CD4-positive, alpha-beta memory T cell (primary cell): ENCODE measurements at regions not wholly inside any gene's neighbourhood (a gene's known extent, or its start where the extent isn't known, plus 50 kb on each side); places are given as distances from the start of the nearest gene placed in this dataset.

Experiments used
- CTCF ChIA-PET: fragments of 350-600 bp; sonication (Branson Sonifier 250); formaldehyde crosslinking; loops from one replicate; lab custom pipeline; 2021; ENCODE audit warnings: inconsistent platforms; ENCODE audit not compliant: partially characterized antibody; lab: Charles Lee
- POLR2A ChIA-PET: fragments of 350-600 bp; sonication (Branson Sonifier 250); formaldehyde crosslinking; loops from one replicate; lab custom pipeline; 2021; ENCODE audit not compliant: partially characterized antibody; lab: Charles Lee
- DNase-seq, 5 donors: peaks; one replicate each; pipeline versions ENCODE4 v3.0.0 to v3.0.0-alpha.2; 2020 to 2022; ENCODE audit warnings: mixed read lengths in 1 of 5
- H3K27ac ChIP-seq: one replicate; pipeline ENCODE4 v1.7.0; 2013; ENCODE audit warnings: low read depth, low read length
- H3K27me3 ChIP-seq: 2 replicates; pipeline ENCODE4 v1.7.0; 2013; ENCODE audit warnings: mild to moderate bottlenecking, low read length, moderate library complexity; ENCODE audit not compliant: insufficient read depth
- H3K36me3 ChIP-seq: 2 replicates; pipeline ENCODE4 v1.7.0; 2013; ENCODE audit warnings: mild to moderate bottlenecking, low read length, moderate library complexity; ENCODE audit not compliant: insufficient read depth
- H3K4me1 ChIP-seq: 2 replicates; pipeline ENCODE4 v1.7.0; 2013; ENCODE audit warnings: mild to moderate bottlenecking, low read length, moderate library complexity; ENCODE audit not compliant: insufficient read depth
- H3K4me3 ChIP-seq, 2 donors: one replicate each; pipeline ENCODE4 v1.7.0; 2013; ENCODE audit warnings: low read length in 2 of 2, mild to moderate bottlenecking in 1 of 2
- H3K9me3 ChIP-seq, 2 donors: one replicate each; pipeline ENCODE4 v1.7.0; 2013; ENCODE audit warnings: low read length in 2 of 2, control low read depth in 1 of 2; ENCODE audit not compliant: control insufficient read depth in 1 of 2
- H3K27ac Mint-ChIP-seq, 7 donors: one replicate each; pipeline ENCODE4 v1.8.0; 2020 to 2021; ENCODE audit warnings: mixed read lengths in 7 of 7, mild to moderate bottlenecking in 6 of 7, inconsistent platforms in 3 of 7, moderate library complexity in 3 of 7
- H3K27me3 Mint-ChIP-seq, 2 donors: one replicate each; pipeline ENCODE4 v1.8.0; 2020 to 2021; ENCODE audit warnings: mixed read lengths in 2 of 2
- H3K36me3 Mint-ChIP-seq, 2 donors: one replicate each; pipeline ENCODE4 v1.8.0; 2020 to 2021; ENCODE audit warnings: mixed read lengths in 2 of 2, inconsistent platforms in 1 of 2, mild to moderate bottlenecking in 1 of 2
- H3K4me1 Mint-ChIP-seq, 4 donors: one replicate each; pipeline ENCODE4 v1.8.0; 2020 to 2021; ENCODE audit warnings: mixed read lengths in 4 of 4, mild to moderate bottlenecking in 1 of 4
- H3K4me3 Mint-ChIP-seq, 8 donors: one replicate each; pipeline ENCODE4 v1.8.0; 2020 to 2021; ENCODE audit warnings: mixed read lengths in 8 of 8, mild to moderate bottlenecking in 7 of 8, moderate library complexity in 6 of 8, inconsistent platforms in 3 of 8
- H3K9me3 Mint-ChIP-seq, 8 donors: one replicate each; pipeline ENCODE4 v1.8.0; 2020 to 2021; ENCODE audit warnings: mixed read lengths in 8 of 8, mild to moderate bottlenecking in 5 of 8, inconsistent platforms in 3 of 8, moderate library complexity in 1 of 8
- intact Hi-C: fragments of 100-400 bp; cut with micrococcal nuclease; formaldehyde crosslinking; loops from one replicate; pipeline ENCODE4 v1.15.1; 2023

- Histone ChIP-seq H3K4me1 (no peaks in the 10 kb centered on the region), H3K27ac (no peak overlapping the region), H3K9me3 (peaks cover 0 to under 1% of the 10 kb centered on the region in 2 donors), H3K4me3 (no peak overlapping the region), H3K27me3 (no peaks in the 10 kb centered on the region), H3K36me3 (no peaks in the 10 kb centered on the region)
- H3K36me3 Mint-ChIP-seq = no peaks in the 10 kb centered on the region
- H3K27ac Mint-ChIP-seq = no peak overlapping the region
- no peak for DNase-seq
- no peaks in the 10 kb centered on the region for H3K27me3 Mint-ChIP-seq
- H3K9me3 Mint-ChIP-seq = peaks cover 0 to 15% (median 6%) of the 10 kb centered on the region in 8 donors
- intact Hi-C loops = no loop called here
- POLR2A ChIA-PET = no interaction called here
- no peak overlapping the region for H3K4me3 Mint-ChIP-seq
- CTCF ChIA-PET = no interaction called here
- no peaks in the 10 kb centered on the region for H3K4me1 Mint-ChIP-seq
These were observed 376.5 kb downstream of the ADGRL2 start for GRCh38 chr1:82177192-82177591.

- H3K4me3 Mint-ChIP-seq = no peak overlapping the region
These were observed 371.2 kb downstream of the ADGRL2 start for GRCh38 chr1:82171955-82172354.

GRCh38 chr1:82168482-82168881 lies 367.7 kb downstream of the ADGRL2 start:
- ChIA-PET POLR2A (no interaction called here), CTCF (no interaction called here)
- H3K27ac Mint-ChIP-seq = no peak overlapping the region

More at GRCh38 chr1:82171955-82172354, 371.2 kb downstream of the ADGRL2 start:
- H3K27ac ChIP-seq = no peak overlapping the region
- Mint-ChIP-seq H3K4me1 (peaks cover 0 to 2% (median 0%) of the 10 kb centered on the region in 4 donors), H3K27me3 (no peaks in the 10 kb centered on the region), H3K27ac (no peak overlapping the region), H3K36me3 (no peaks in the 10 kb centered on the region), H3K9me3 (peaks cover 0 to 15% (median 7%) of the 10 kb centered on the region in 8 donors)
- H3K4me1 ChIP-seq = no peaks in the 10 kb centered on the region
- DNase-seq = no peak
- CTCF ChIA-PET = no interaction called here
- intact Hi-C loops = no loop called here
- no peaks in the 10 kb centered on the region for H3K27me3 ChIP-seq
- H3K4me3 ChIP-seq = no peak overlapping the region
- peaks cover 0 to 2% of the 10 kb centered on the region in 2 donors for H3K9me3 ChIP-seq
- no peaks in the 10 kb centered on the region for H3K36me3 ChIP-seq
- POLR2A ChIA-PET = no interaction called here

GRCh38 chr1:82165304-82165703 lies 364.6 kb downstream of the ADGRL2 start:
- no peaks in the 10 kb centered on the region for H3K36me3 ChIP-seq
- H3K27ac ChIP-seq = no peak overlapping the region
- H3K4me1 Mint-ChIP-seq = peaks cover 5 to 12% (median 7%) of the 10 kb centered on the region in 4 donors
- H3K27me3 ChIP-seq = no peaks in the 10 kb centered on the region
- H3K9me3 ChIP-seq = no peaks in the 10 kb centered on the region
- H3K36me3 Mint-ChIP-seq = no peaks in the 10 kb centered on the region
- H3K4me3 ChIP-seq = no peak overlapping the region
- H3K9me3 Mint-ChIP-seq = peaks cover 0 to 5% (median 2%) of the 10 kb centered on the region in 8 donors
- CTCF ChIA-PET = no interaction called here
- H3K4me1 ChIP-seq = no peaks in the 10 kb centered on the region
- intact Hi-C loops = no loop called here
- H3K27me3 Mint-ChIP-seq = no peaks in the 10 kb centered on the region
- no peak for DNase-seq
- H3K27ac Mint-ChIP-seq = no peak overlapping the region
- no peak overlapping the region for H3K4me3 Mint-ChIP-seq
- POLR2A ChIA-PET = no interaction called here

More at GRCh38 chr1:82168482-82168881, 367.7 kb downstream of the ADGRL2 start:
- intact Hi-C loops = no loop called here
- Mint-ChIP-seq H3K4me3 (no peak overlapping the region), H3K27me3 (no peaks in the 10 kb centered on the region), H3K36me3 (no peaks in the 10 kb centered on the region), H3K4me1 (peaks cover 0 to 2% (median 0%) of the 10 kb centered on the region in 4 donors), H3K9me3 (peaks cover 0 to 6% (median 2%) of the 10 kb centered on the region in 8 donors)
- DNase-seq = no peak
- H3K36me3 ChIP-seq = no peaks in the 10 kb centered on the region
- H3K27ac ChIP-seq = no peak overlapping the region
- H3K4me1 ChIP-seq = no peaks in the 10 kb centered on the region
- no peaks in the 10 kb centered on the region for H3K27me3 ChIP-seq
- H3K9me3 ChIP-seq = peaks cover 0 to 2% of the 10 kb centered on the region in 2 donors
- H3K4me3 ChIP-seq = no peak overlapping the region

- H3K36me3 ChIP-seq = no peaks in the 10 kb centered on the region
- Mint-ChIP-seq H3K4me3 (no peak overlapping the region), H3K27ac (no peak overlapping the region), H3K9me3 (peaks cover 0 to 5% (median 3%) of the 10 kb centered on the region in 8 donors), H3K4me1 (peaks cover 5 to 12% (median 7%) of the 10 kb centered on the region in 4 donors), H3K36me3 (no peaks in the 10 kb centered on the region), H3K27me3 (no peaks in the 10 kb centered on the region)
- POLR2A ChIA-PET = no interaction called here
- DNase-seq = no peak
- no peaks in the 10 kb centered on the region for H3K9me3 ChIP-seq
- intact Hi-C loops = no loop called here
- H3K4me1 ChIP-seq = no peaks in the 10 kb centered on the region
- no peak overlapping the region for H3K27ac ChIP-seq
- H3K4me3 ChIP-seq = no peak overlapping the region
- no peaks in the 10 kb centered on the region for H3K27me3 ChIP-seq
- CTCF ChIA-PET = no interaction called here
These were observed 362.0 kb downstream of the ADGRL2 start for GRCh38 chr1:82162486-82163420.

- H3K27me3 ChIP-seq = no peaks in the 10 kb centered on the region
- H3K9me3 ChIP-seq = no peaks in the 10 kb centered on the region
- H3K36me3 ChIP-seq = no peaks in the 10 kb centered on the region
- H3K9me3 Mint-ChIP-seq = peaks cover 0 to 5% (median 3%) of the 10 kb centered on the region in 8 donors
- peak overlapping the region; percentile 20 to 78 (median 41) for H3K4me3 Mint-ChIP-seq
- H3K27ac Mint-ChIP-seq = peak overlapping the region in 1 of 7 donors; percentile 86
- no peaks in the 10 kb centered on the region for H3K27me3 Mint-ChIP-seq
- ChIA-PET CTCF (no interaction called here), POLR2A (no interaction called here)
- peak in 1 of 5 donors; percentile 10 for DNase-seq
- intact Hi-C loops = no loop called here
- no peaks in the 10 kb centered on the region for H3K4me1 ChIP-seq
- peaks cover 5 to 12% (median 6%) of the 10 kb centered on the region in 4 donors for H3K4me1 Mint-ChIP-seq
- H3K4me3 ChIP-seq = no peak overlapping the region
- H3K27ac ChIP-seq = no peak overlapping the region
- no peaks in the 10 kb centered on the region for H3K36me3 Mint-ChIP-seq
These were observed 361.0 kb downstream of the ADGRL2 start for GRCh38 chr1:82161700-82162141.

- no peaks in the 10 kb centered on the region for H3K36me3 Mint-ChIP-seq
- no peaks in the 10 kb centered on the region for H3K36me3 ChIP-seq
- ChIA-PET CTCF (no interaction called here), POLR2A (no interaction called here)
- no peaks in the 10 kb centered on the region for H3K27me3 Mint-ChIP-seq
- no peaks in the 10 kb centered on the region for H3K4me1 ChIP-seq
- peaks cover 0 to 7% (median 3%) of the 10 kb centered on the region in 8 donors for H3K9me3 Mint-ChIP-seq
- H3K27ac Mint-ChIP-seq = peak overlapping the region in 2 of 7 donors; percentile 33 to 42
- H3K4me3 ChIP-seq = no peak overlapping the region
- peaks cover 5 to 12% (median 6%) of the 10 kb centered on the region in 4 donors for H3K4me1 Mint-ChIP-seq
- H3K27me3 ChIP-seq = no peaks in the 10 kb centered on the region
- no peak overlapping the region for H3K27ac ChIP-seq
- no peaks in the 10 kb centered on the region for H3K9me3 ChIP-seq
- intact Hi-C loops = no loop called here
- DNase-seq = no peak
- no peak overlapping the region for H3K4me3 Mint-ChIP-seq
These were observed 360.2 kb downstream of the ADGRL2 start for GRCh38 chr1:82160903-82161302.
